CD4-positive, alpha-beta T cell treated with Interleukin-1 beta for 1 hour (primary cell): ENCODE measurements at regions not wholly inside any gene's neighbourhood (a gene's known extent, or its start where the extent isn't known, plus 50 kb on each side); places are given as distances from the start of the nearest gene placed in this dataset.

Experiments
- DNase-seq, 2 donors: peaks; one replicate each; pipeline ENCODE4 v3.0.0-alpha.2; 2020 to 2022

DNA sequence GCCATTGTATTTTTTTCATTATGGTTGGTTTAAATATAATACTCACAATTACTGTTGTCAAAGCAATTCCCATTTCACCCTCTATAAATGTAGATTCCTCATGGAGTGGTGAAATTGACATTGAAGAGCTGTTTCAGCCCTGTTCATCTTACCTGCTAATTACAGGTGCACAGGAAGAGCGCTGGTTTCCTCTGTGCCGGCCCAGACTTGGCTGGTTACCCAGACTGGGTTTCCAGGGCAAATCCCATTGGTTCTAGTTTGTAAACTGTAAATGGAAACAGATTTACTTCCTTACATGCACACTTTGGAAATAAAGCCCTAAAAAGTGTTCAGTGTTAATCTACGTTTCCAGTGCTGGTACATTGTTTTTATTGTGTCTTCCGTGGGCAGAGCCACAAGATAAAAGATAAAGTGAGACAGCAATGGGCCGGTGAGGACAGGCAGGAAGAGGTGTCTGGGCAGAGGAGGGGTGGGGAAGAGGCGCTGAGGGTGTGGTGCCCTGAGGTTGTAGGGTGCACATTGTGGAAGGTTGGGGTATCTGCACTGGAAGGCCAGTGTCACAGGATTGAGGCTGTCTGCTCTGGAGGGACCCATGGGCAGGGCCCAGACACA is 71.6 kb upstream of the ZPBP start:
- peak; percentile 18 to 41 for DNase-seq

DNA sequence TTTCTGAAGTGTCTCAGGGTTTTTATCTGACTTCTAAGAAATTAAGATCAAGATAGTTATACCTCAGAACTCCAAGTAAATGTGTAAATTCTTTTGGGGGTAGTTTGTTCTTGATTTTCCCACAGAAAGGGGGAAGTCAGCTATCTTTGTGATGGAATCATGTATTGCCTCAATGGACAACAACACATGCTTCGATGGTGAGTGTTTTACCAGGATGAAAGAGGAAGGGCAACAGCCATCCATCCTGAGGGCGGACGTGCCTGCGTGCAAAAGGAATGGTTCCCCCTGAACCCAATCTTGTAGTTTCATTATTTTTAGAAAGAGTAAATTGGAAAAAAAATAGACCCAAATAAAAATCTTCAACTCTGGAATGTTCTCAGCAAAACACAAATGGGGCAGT is 67.2 kb upstream of the ZPBP start:
- DNase-seq = no peak

DNA sequence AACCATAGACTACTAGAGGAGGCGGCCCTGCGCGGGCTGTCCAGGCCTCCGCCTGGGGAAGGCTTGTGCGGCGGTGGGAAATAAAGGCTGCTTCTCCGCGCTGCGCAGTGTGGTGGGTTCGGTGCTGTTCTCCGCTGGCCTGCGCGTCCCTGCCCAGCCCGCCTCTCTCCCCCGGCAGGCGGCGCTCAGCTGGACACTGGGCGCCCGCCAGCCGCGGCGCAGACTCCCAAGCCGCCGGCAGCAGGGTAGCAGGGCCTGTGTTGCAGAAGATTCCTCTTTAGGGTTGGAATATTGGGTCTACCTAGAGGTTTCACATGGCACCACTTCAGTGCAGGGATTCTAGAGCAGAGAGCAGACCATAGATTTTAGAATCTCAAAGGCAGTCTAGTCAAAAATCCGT is 66.1 kb upstream of the ZPBP start:
- DNase-seq = no peak

DNA sequence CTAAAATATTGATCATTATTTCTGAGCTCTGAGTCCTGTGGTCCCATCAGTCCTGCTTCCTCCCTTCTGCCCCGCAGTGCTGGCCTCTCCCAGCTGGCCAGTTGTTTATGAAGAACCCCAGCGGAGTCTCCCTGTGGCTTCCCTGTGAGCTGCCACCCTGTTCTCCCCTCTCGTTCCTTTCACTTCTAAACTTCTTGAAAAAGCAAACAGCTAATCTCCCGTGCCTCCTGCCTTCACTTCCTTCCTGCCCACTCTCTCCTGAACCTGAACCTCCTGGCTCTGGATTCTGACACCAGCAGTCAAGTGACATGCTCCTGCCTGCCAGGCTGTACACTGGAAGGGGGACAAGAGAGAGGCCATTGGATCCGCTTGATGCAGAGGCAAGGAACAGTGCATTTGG is 63.7 kb upstream of the ZPBP start:
- no peak for DNase-seq

DNA sequence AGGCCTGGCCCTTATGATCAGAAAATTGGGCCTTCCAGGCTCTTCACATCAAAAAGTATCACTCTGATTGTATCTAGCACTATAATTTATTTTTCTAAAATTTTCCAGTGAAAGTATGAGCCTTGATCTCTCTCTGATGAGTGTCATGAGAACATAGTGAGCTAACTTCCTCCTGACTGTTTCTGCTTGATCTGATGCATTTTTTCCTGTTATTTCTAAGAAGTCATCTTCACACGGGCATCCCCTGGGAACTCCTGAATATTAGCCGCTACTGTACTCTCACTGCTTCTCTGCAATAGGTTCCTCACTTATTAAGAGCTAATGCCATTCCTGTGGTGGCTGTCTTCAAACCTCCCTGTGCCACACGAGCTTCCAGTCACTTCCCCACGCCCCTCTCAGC is 63.1 kb upstream of the ZPBP start:
- no peak for DNase-seq

DNA sequence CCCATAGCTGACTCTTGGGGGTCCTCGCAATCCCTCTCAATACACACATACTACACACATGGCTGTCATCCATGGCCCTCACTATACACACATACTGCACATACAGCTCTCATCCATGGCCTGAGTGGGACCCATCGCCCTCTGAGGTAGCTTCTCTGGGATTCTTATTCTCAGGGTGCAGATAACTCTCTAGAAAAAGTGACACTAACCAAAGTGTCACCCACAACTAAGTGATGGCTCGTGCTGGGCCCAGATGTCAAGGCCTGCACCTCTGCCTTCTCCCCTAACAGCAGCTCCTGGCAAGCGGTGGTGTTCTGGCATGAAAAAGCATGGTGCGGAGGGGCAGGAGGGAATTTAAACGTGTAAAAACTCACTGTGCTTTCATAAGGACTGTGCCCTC is 62.7 kb upstream of the ZPBP start:
- DNase-seq = no peak

DNA sequence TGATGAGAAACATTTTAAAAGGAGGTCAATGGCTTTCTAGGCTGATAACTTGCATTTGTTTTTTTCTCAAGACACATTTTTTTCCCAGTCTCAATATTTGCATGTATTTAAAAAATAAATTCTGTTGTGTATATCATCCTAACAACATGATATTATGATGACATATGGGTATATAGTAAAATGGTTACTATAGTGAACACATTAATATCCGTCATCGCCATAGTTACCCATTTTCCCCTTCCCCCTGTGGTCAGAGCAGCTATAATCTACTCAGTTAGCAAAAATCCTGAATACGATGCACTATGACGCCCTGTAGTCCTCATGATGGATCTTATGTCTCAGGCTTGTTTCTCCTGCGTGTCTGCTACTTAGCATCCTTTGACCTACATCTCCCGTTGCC is 60.9 kb upstream of the ZPBP start:
- DNase-seq = no peak

DNA sequence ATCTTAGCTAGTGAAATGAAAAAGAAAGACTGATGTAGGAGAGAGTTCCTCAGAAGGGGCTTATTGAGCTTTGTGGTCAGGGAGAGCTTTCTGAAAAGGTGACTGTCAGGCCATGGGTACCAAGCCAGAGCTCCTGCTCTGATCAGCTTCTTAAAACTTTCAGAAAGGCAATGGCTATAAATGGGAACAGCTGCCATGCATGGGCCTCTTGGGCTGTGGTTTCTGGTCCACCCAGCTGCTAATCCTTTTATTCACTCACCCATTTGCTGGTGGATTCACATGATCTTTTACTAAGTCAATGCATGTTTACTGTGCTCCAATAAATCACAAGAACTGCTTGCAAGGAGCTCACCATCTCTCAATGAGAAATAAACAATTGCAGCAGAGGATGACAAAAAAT is 60.1 kb upstream of the ZPBP start:
- no peak for DNase-seq

DNA sequence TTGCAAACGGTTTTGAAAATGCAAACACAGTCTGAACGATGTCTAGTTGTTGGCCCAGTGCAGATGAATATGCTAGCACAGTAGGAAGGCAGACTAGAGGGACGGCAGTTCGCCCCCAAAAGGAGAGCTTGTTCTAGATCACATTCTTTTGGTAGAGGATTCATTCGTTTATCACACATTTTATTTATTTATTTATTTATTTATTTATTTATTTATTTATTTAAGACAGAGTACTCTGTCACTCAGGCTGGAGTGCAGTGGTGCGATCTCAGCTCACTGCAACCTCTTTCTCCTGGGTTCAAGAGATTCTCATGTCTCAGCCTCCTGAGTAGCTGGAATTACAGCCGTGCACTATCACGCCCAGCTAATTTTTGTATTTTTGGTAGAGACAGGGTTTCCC is 59.4 kb upstream of the ZPBP start:
- no peak for DNase-seq

DNA sequence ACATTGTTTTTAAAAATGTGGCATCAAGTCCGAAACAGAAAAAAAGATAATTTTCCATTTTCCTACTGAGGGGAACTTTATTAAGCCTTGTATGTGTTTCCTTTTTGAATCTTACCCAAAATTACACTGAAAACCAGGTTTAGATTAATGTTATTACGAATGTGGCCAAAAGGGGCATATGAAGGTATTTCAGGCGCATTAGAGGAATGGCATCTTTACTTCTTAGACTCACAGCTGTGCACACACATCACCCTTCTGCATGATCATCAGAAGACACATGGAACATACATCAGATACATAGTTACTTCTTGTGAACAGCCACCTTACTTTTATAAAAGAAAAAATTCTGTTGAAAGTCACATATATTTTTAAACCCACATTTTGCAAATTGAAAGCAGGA is 58.6 kb upstream of the ZPBP start:
- no peak for DNase-seq

DNA sequence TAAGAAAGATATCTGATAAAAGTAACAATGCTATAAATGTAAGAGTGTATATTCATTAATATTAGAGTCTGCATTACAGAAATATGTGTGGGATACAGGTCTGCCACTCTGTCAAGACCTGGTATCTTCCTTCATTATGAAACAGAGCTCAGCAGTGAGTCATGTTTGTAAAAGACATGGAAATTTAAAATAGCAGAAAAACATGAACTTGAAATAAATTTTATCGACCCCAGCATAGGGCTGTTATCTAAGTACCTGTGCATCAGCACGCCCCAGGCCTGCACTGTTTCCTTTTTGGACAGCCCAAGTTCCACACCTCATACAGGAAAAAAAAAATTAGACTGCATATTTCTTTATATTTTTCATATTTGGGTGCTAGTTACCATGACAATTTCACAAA is 58.0 kb upstream of the ZPBP start:
- no peak for DNase-seq

DNA sequence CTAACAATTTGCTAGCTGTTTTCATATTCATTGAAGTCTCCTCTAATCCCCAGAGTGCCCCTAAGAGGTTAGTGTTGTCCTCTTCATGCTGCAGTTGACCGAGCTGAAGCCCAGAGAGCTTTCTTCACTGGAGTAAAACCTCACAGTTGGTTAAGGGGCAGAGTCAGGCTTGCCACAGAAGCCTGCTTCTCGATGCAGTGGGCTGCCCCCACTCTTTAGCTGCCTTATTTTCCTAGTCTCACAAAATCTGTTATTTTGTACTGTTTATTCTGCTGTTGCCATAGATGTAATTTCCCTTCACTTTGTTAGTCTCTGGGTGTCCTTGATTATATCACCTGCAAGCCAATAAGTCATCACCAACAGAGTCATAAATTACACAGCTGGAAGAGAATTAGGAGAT is 56.3 kb upstream of the ZPBP start:
- DNase-seq = peak; percentile 26 to 34

DNA sequence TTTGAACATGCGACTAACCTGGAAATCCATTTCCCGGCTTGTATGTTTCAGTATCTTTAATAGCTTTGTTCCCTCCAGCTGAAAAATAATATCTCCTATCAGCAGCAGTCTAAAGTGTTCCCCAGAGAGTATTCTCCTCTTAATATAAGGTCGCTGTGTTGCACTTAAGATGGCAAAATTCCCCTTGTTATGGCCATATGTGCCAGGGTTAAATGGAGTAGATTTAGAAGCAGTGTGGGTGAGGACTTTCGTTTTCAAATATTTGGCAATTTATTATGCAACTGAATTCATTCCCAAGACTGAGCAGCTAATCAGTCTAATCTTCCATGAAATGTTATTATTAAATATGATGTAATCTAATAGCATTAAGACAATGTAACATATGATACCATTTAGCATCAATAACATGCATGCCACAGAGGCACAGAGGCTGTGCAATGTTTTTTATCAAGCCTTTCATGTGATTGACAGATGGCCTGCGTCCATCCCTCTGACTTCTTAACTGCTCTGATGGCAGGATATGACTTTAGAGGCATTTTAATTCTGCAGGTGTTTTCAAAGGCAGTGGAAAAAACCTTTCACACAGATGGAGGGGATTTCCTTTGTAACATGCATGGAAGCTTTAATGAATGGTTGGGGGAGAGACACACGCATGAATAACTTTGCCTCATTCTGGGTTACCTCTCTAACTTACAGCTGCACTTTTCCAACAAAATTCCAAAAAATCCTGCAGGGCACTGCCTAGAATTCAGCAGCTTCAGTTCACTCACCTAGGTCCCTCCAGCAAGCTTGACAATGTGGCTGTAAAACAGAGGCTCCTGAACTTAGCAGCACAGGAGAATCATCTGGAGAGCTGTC is 55.1 kb upstream of the ZPBP start:
- DNase-seq = peak; percentile 47 to 62

DNA sequence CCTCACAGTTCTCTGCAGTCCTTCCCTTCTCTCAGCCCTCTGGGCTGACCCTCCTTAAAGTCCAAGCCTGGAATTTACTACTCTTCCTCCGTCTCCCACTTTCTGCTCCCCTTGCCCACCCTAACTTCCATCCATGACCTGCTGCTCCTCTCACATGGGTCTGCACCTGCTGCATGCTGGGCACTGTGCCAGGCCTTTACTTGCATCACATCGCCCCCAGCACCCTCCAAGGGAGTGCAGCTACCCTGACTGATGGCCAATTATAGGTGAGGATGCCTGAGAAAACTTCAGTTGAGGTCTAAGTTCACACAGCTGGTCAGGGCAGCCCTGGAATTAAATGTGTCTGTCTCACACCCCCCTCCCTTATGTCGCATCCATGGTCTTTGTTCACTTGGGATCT is 53.6 kb upstream of the ZPBP start:
- no peak for DNase-seq

DNA sequence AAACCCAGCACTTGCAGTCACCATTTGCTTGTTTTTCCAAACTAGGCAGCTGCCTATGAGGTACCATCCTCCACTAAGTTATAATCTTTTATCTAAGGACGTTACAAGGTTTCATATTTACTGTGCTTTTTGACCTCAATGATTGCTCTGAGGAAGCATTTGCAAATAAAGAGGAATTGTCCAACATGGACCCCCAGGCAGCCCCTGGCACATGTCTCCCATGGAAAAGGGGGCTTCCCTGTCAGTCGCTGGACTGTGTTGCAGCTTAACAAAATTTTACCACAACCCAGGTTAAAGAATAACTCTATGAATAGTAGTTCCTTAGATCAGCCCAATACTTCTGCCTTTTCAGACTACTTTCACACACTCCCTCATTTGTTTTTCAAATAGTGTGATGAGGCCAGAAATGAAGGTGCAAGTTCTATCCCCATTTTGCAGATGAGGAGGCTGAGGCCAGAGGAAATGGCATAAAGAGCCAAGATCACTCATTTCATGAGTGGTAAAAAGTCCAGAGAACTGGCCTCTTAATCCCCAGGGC is 52.8 kb upstream of the ZPBP start:
- DNase-seq = no peak

DNA sequence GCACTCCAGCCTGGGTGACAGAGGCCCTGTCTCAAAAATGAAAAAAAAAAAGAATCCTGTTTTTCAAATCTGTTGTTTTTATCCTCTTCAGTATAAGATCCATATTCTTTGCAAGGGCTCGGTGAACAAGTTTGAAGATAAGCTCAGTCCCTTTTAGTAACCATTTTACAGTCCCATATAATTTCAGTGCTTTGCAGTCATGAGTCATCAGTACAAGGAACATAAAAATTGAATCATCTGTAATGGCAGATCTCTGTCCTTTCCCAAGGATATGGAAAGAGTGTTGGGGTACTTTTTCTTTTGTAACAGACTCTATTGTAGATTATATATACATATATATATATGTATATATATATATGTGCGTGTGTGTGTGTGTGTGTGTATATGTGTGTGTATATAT is 52.2 kb upstream of the ZPBP start:
- no peak for DNase-seq
